Neuronal stem cell (in vitro differentiated cells): ENCODE measurements at regions not wholly inside any gene's neighbourhood (a gene's known extent, or its start where the extent isn't known, plus 50 kb on each side); places are given as distances from the start of the nearest gene placed in this dataset.

Experiments
- DNase-seq: peaks from one replicate; pipeline ENCODE4 v3.0.0-alpha.2; 2013; ENCODE audit warnings: low spot score
- H2AFZ ChIP-seq: one replicate; pipeline ENCODE4 v1.6.1; 2013; ENCODE audit warnings: mild to moderate bottlenecking, low read length, inconsistent platforms
- H2AK5ac ChIP-seq: 2 replicates; pipeline ENCODE4 v1.6.1; 2013; ENCODE audit warnings: low read depth, mild to moderate bottlenecking, inconsistent platforms, low read length, moderate library complexity, mixed read lengths
- H2BK120ac ChIP-seq: 2 replicates; pipeline ENCODE4 v1.6.1; 2013; ENCODE audit warnings: low read depth, mild to moderate bottlenecking, inconsistent platforms, low read length, moderate library complexity, mixed read lengths
- H2BK12ac ChIP-seq: one replicate; pipeline ENCODE4 v1.6.1; 2013; ENCODE audit warnings: low read length, inconsistent platforms
- H2BK15ac ChIP-seq: 2 replicates; pipeline ENCODE4 v1.6.1; 2013; ENCODE audit warnings: mild to moderate bottlenecking, low read length, inconsistent platforms, mixed read lengths
- H2BK5ac ChIP-seq: one replicate; pipeline ENCODE4 v1.6.1; 2013; ENCODE audit warnings: inconsistent platforms, mild to moderate bottlenecking, low read length, moderate library complexity
- H3K14ac ChIP-seq: one replicate; pipeline ENCODE4 v1.6.1; 2013; ENCODE audit warnings: low read length, inconsistent platforms
- H3K18ac ChIP-seq: 2 replicates; pipeline ENCODE4 v1.6.1; 2013; ENCODE audit warnings: low read length, inconsistent platforms
- H3K23ac ChIP-seq: 2 replicates; pipeline ENCODE4 v1.6.1; 2013; ENCODE audit warnings: low read depth, mild to moderate bottlenecking, mixed read lengths, low read length, inconsistent platforms; ENCODE audit not compliant: poor library complexity
- H3K27ac ChIP-seq: replicated peaks from 3 replicates; pipeline ENCODE4 v1.5.1; 2013; ENCODE audit warnings: low read length, inconsistent platforms
- H3K27me3 ChIP-seq, 3 experiments: 2 replicates each; pipeline ENCODE4 v1.6.1; 2013; ENCODE audit warnings: low read length in 3 of 3, mild to moderate bottlenecking in 2 of 3, inconsistent platforms in 1 of 3, low read depth in 1 of 3, mixed read lengths in 1 of 3, moderate library complexity in 1 of 3; ENCODE audit not compliant: control insufficient read depth in 3 of 3, insufficient read depth in 3 of 3
- H3K36me3 ChIP-seq, 2 donors: replicated peaks in 1 of 2; 2 replicates each; pipeline ENCODE4 v1.6.1; 2013; ENCODE audit warnings: low read length in 2 of 2; ENCODE audit not compliant: control insufficient read depth in 2 of 2, insufficient read depth in 2 of 2
- H3K4ac ChIP-seq: 2 replicates; pipeline ENCODE4 v1.6.1; 2013; ENCODE audit warnings: inconsistent platforms, mild to moderate bottlenecking, low read length, moderate library complexity
- H3K4me1 ChIP-seq, 2 donors: 1 replicate in 1 of 2; 2 replicates in 1 of 2; pipeline ENCODE4 v1.6.1; 2013; ENCODE audit warnings: low read length in 2 of 2, low read depth in 1 of 2; ENCODE audit not compliant: control insufficient read depth in 2 of 2, insufficient read depth in 1 of 2
- H3K4me2 ChIP-seq: one replicate; pipeline ENCODE4 v1.6.1; 2013; ENCODE audit warnings: mild to moderate bottlenecking, low read length, inconsistent platforms; ENCODE audit not compliant: insufficient read depth, poor library complexity, severe bottlenecking
- H3K4me3 ChIP-seq, 2 donors: 2 replicates each; pipeline ENCODE4 v1.5.1; 2013; ENCODE audit warnings: low read length in 2 of 2, mild to moderate bottlenecking in 2 of 2, inconsistent platforms in 1 of 2, moderate library complexity in 1 of 2
- H3K79me1 ChIP-seq: one replicate; pipeline ENCODE4 v1.6.1; 2013; ENCODE audit warnings: low read depth, mild to moderate bottlenecking, inconsistent platforms, low read length, moderate library complexity
- H3K9ac ChIP-seq: one replicate; pipeline ENCODE4 v1.6.1; 2013; ENCODE audit warnings: mild to moderate bottlenecking, low read depth, low read length, inconsistent platforms; ENCODE audit not compliant: poor library complexity
- H3K9me3 ChIP-seq, 2 donors: replicated peaks in 1 of 2; 2 replicates each; pipeline versions ENCODE3 to v1.6.1; 2013; ENCODE audit warnings: low read length in 2 of 2, mild to moderate bottlenecking in 2 of 2, inconsistent platforms in 1 of 2, low read depth in 1 of 2, mixed read lengths in 1 of 2, moderate library complexity in 1 of 2; ENCODE audit not compliant: control insufficient read depth in 2 of 2, insufficient read depth in 1 of 2
- H4K8ac ChIP-seq: one replicate; pipeline ENCODE4 v1.6.1; 2013; ENCODE audit warnings: low read depth, mild to moderate bottlenecking, inconsistent platforms, low read length, moderate library complexity
- H4K91ac ChIP-seq: one replicate; pipeline ENCODE4 v1.6.1; 2013; ENCODE audit warnings: low read length, low read depth, mild to moderate bottlenecking, inconsistent platforms; ENCODE audit not compliant: poor library complexity
- WGBS, 2 donors: extraction: QIAGEN DNeasy Blood & Tissue Kit; methylation state at CpG; one replicate each; pipeline ENCODE4 v1.1.7; 2013; ENCODE audit warnings: missing lambda C conversion rate in 2 of 2, mixed read lengths in 1 of 2; ENCODE audit not compliant: insufficient read length in 2 of 2, insufficient replicate concordance in 1 of 2; ENCODE audit errors: extremely low coverage in 2 of 2; 5-methylcytosine and 5-hydroxymethylcytosine counted together

DNA sequence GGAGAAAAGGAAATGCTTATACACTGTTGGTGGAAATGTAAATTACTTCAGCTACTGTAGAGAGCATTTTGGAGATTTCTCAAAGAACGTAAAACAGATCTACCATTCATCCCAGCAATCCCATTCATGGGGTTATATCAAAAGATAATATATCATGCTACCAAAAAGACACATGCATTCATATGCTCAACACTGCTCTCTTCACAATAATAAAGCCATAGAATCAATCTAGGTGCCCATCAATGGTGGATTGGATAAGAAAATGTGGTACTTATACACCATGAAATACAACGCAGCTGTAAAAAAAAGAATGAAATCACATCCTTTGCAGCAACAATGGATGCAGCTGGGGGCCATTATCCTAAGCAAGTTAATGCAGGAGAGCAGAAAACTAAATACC lies 1487.7 kb upstream of the SEL1L start:
- H3K4me3 ChIP-seq: no peak overlapping the region
- H2BK120ac ChIP-seq: no peak overlapping the region
- H3K4me2 ChIP-seq: no peak overlapping the region
- no peak overlapping the region for H2BK12ac ChIP-seq
- no peak overlapping the region for H4K8ac ChIP-seq
- H3K14ac ChIP-seq: no peak overlapping the region
- H3K36me3 ChIP-seq: no peaks in the 10 kb centered on the region
- no peak overlapping the region for H3K23ac ChIP-seq
- DNase-seq: no peak
- no peak overlapping the region for H3K27ac ChIP-seq
- H3K4me1 ChIP-seq: no peaks in the 10 kb centered on the region
- H3K9ac ChIP-seq: no peak overlapping the region
- no peaks in the 10 kb centered on the region for H3K27me3 ChIP-seq
- H3K79me1 ChIP-seq: no peaks in the 10 kb centered on the region
- no peak overlapping the region for H2BK15ac ChIP-seq
- no peak overlapping the region for H2BK5ac ChIP-seq
- no peak overlapping the region for H2AK5ac ChIP-seq
- no peak overlapping the region for H4K91ac ChIP-seq
- H3K18ac ChIP-seq: no peak overlapping the region
- H2AFZ ChIP-seq: no peak overlapping the region
- no peaks in the 10 kb centered on the region for H3K9me3 ChIP-seq
- no peak overlapping the region for H3K4ac ChIP-seq
- no CpG with 5 or more reads among the region's 2 CpGs for WGBS, 2 donors

DNA sequence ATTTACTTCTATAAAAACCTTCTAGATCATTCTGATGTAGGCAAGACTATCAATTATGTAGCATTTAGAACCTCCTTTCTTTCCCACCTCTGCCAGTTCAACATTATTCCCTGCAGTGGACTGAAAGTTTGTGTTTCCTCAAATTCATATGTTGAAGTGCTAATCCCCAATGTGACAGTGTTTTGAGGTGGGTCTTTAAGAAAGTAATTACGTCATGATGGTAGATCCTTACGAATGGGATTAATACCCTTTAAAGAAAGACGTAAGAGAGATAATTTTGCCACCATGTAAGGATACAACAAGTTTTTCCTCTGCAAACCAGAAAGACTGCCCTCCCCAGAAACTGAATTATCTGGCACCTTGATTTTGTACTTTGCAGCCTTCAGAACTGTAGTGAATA lies 1489.7 kb upstream of the SEL1L start:
- Histone ChIP-seq H3K79me1 (no peaks in the 10 kb centered on the region), H3K27ac (no peak overlapping the region), H3K36me3 (no peaks in the 10 kb centered on the region), H2AK5ac (no peak overlapping the region), H3K27me3 (no peaks in the 10 kb centered on the region), H3K23ac (no peak overlapping the region), H3K4me2 (no peak overlapping the region), H3K14ac (no peak overlapping the region), H3K18ac (no peak overlapping the region), H3K9ac (no peak overlapping the region), H2BK15ac (no peak overlapping the region), H3K4ac (no peak overlapping the region), H2AFZ (no peak overlapping the region), H2BK12ac (no peak overlapping the region), H3K9me3 (no peaks in the 10 kb centered on the region), H4K91ac (no peak overlapping the region), H3K4me3 (no peak overlapping the region), H2BK5ac (no peak overlapping the region), H2BK120ac (no peak overlapping the region), H4K8ac (no peak overlapping the region), H3K4me1 (no peaks in the 10 kb centered on the region)
- WGBS, 2 donors: no CpG with 5 or more reads among the region's 3 CpGs
- DNase-seq: no peak

DNA sequence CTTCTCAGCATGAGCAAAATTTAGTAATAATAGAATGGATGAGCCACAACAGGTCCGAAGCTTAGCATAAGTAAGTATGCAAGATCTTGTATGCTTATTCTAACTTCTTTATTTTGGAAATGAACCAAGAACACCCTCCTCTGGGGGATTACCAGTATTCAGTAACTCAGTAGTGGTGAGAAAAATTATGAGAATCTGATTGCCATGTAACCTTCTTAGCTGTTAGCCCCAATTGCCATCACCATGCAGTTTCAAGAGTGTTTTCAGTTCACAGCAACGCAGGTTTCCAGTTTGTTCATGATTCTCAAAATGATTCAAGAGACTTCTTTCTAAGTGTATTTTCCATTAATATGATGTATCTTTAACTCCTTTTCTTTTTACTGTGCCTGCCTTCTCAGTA lies 1507.6 kb upstream of the SEL1L start:
- no peaks in the 10 kb centered on the region for H3K9me3 ChIP-seq
- H4K91ac ChIP-seq: no peak overlapping the region
- no peaks in the 10 kb centered on the region for H3K36me3 ChIP-seq
- no peak overlapping the region for H3K14ac ChIP-seq
- no peaks in the 10 kb centered on the region for H3K27me3 ChIP-seq
- H3K4me1 ChIP-seq: no peaks in the 10 kb centered on the region
- no peak overlapping the region for H2BK15ac ChIP-seq
- H2AK5ac ChIP-seq: no peak overlapping the region
- H2BK12ac ChIP-seq: no peak overlapping the region
- no peaks in the 10 kb centered on the region for H3K79me1 ChIP-seq
- no peak overlapping the region for H4K8ac ChIP-seq
- no peak overlapping the region for H3K27ac ChIP-seq
- H2BK5ac ChIP-seq: no peak overlapping the region
- no peak overlapping the region for H3K18ac ChIP-seq
- H2AFZ ChIP-seq: no peak overlapping the region
- no peak overlapping the region for H2BK120ac ChIP-seq
- H3K4me2 ChIP-seq: no peak overlapping the region
- no peak overlapping the region for H3K9ac ChIP-seq
- no peak for DNase-seq
- no peak overlapping the region for H3K23ac ChIP-seq
- no peak overlapping the region for H3K4ac ChIP-seq
- H3K4me3 ChIP-seq: no peak overlapping the region
- no CpG with 5 or more reads among the region's 2 CpGs for WGBS, 2 donors

DNA sequence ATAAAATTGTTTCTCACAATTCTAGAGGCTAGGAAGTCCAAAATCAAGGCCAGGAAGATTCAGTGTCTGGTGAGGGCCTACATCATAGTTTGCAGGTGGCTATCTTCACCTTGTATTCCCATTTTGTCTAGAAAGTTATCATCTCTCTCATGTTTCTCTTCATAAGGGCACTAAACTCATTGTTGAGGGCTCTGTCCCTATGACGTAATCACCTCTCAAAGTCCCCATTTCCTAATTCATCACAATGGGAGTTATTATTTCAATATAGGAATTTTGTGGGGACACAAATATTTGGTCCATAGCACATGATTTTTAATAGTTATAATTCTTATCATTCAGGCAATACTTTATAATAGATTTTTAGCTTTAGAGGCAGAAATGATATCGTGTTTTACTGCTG lies 1509.2 kb upstream of the SEL1L start:
- Histone ChIP-seq H3K4me2 (no peak overlapping the region), H2AFZ (no peak overlapping the region), H3K27ac (no peak overlapping the region), H4K91ac (no peak overlapping the region), H2BK120ac (no peak overlapping the region), H3K4me3 (no peak overlapping the region), H3K4ac (no peak overlapping the region), H3K18ac (no peak overlapping the region), H3K4me1 (no peaks in the 10 kb centered on the region), H4K8ac (no peak overlapping the region), H3K36me3 (no peaks in the 10 kb centered on the region), H2BK15ac (no peak overlapping the region), H2AK5ac (no peak overlapping the region), H3K9ac (no peak overlapping the region), H2BK5ac (no peak overlapping the region), H2BK12ac (no peak overlapping the region), H3K14ac (no peak overlapping the region), H3K79me1 (no peaks in the 10 kb centered on the region), H3K27me3 (no peaks in the 10 kb centered on the region), H3K23ac (no peak overlapping the region), H3K9me3 (no peaks in the 10 kb centered on the region)
- WGBS, 2 donors: no CpG with 5 or more reads among the region's 2 CpGs
- no peak for DNase-seq
